HepG2 (cell line): ENCODE measurements at regions not wholly inside any gene's neighbourhood (a gene's known extent, or its start where the extent isn't known, plus 50 kb on each side); places are given as distances from the start of the nearest gene placed in this dataset.

Experiments used
- CHD4 ChIP-seq: fragments of 200-600 bp; sonication (generic); IDR thresholded peaks from 2 replicates; pipeline ENCODE4 v1.7.0; 2017; ENCODE audit warnings: mild to moderate bottlenecking, low read length, borderline replicate concordance
- SNRNP70 ChIP-seq: fragments of 200-400 bp; formaldehyde crosslinking; IDR thresholded peaks from 2 replicates; pipeline ENCODE4 v1.6.1; 2017; ENCODE audit warnings: mild to moderate bottlenecking, low read depth, low read length, moderate library complexity
- ZNF142 ChIP-seq: sonication (generic); formaldehyde crosslinking; IDR thresholded peaks from 2 replicates; pipeline ENCODE4 v1.4.0; 2020; ENCODE audit warnings: missing genetic modification reagents
- ZNF331 ChIP-seq: sonication (generic); formaldehyde crosslinking; IDR thresholded peaks from 2 replicates; pipeline ENCODE4 v1.4.0; 2020; ENCODE audit warnings: missing genetic modification reagents
- ZNF773 ChIP-seq: sonication (generic); formaldehyde crosslinking; IDR thresholded peaks from 2 replicates; pipeline ENCODE4 v1.4.0; 2020; ENCODE audit warnings: missing genetic modification reagents, borderline replicate concordance
- ZSCAN5A ChIP-seq: sonication (generic); formaldehyde crosslinking; IDR thresholded peaks from 2 replicates; pipeline ENCODE4 v1.8.0; 2022; ENCODE audit warnings: mild to moderate bottlenecking, missing genetic modification reagents, borderline replicate concordance

GRCh38 chr3:81045976-81046375 is 715.5 kb downstream of the GBE1 start:
- no peak for TF ChIP-seq SNRNP70
- TF ChIP-seq ZNF773 (CRISPR knock-in tag) = no peak
- TF ChIP-seq CHD4 = no peak
- no peak for TF ChIP-seq ZNF331
- no peak for TF ChIP-seq ZSCAN5A (CRISPR knock-in tag)
- TF ChIP-seq ZNF142 (CRISPR knock-in tag) = no peak
